ENCODE measurements at regions not wholly inside any gene's neighbourhood (a gene's known extent, or its start where the extent isn't known, plus 50 kb on each side); places are given as distances from the start of the nearest gene placed in this dataset.
"Not testable (repeated sequence)": the region's sequence is repeated elsewhere in the genome, so short reads cannot be mapped to it uniquely, and the experiment has no call there.

DNA sequence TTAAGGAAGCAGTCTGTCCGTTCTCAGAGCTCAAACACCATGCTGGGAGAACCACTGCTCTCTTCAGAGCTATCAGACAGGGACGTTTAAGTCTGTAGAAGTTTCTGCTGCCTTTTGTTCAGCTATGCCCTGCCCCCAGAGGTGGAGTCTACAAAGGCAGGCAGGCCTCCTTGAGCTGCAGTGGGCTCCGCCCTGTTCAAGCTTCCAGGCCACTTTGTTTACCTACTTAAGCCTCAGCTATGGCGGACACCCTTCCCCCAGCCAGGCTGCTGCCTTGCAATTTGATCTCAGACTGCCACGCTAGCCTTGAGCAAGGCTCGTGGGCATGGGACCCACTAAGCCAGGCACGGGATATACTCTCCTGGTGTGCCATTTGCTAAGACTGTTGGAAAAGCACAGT lies 180.7 kb upstream of the TMEM196 start:
- not testable (repeated sequence) for TF ChIP-seq FOXM1 (IDR thresholded peaks at IDR 0.05; ENCODE audit: borderline replicate concordance); SUZ12 (IDR thresholded peaks at IDR 0.05); TARDBP (IDR thresholded peaks at IDR 0.05); ZNF384 (IDR thresholded peaks at IDR 0.05); SP1 (IDR thresholded peaks at IDR 0.05); BHLHE40 (IDR thresholded peaks at IDR 0.05; ENCODE audit: borderline replicate concordance); ARNT (IDR thresholded peaks at IDR 0.05); FOXA1 (IDR thresholded peaks at IDR 0.05)

Data from HEK293T (cell line).